ENCODE measurements at regions not wholly inside any gene's neighbourhood (a gene's known extent, or its start where the extent isn't known, plus 50 kb on each side); places are given as distances from the start of the nearest gene placed in this dataset.

GRCh38 chr13:34826432-34826831, 115.6 kb upstream of the NBEA start:
- Histone ChIP-seq H3K27ac (ENCODE audit: low read length in 2 of 2) (no peak overlapping the region), H3K9ac (ENCODE audit: low read length) (no peak overlapping the region), H4K20me1 (ENCODE audit: control insufficient read depth, insufficient read depth, low read length, poor library complexity, severe bottlenecking) (no peaks in the 10 kb centered on the region), H2AFZ (ENCODE audit: insufficient read depth, low read depth, low read length, poor library complexity, severe bottlenecking) (no peak overlapping the region), H3K4me1 (ENCODE audit: control insufficient read depth in 2 of 2, insufficient read depth in 2 of 2, low read length in 2 of 2) (no peaks in the 10 kb centered on the region), H3K36me3 (replicated peaks in 1 of 2; ENCODE audit: control extremely low read depth in 1 of 2, control insufficient read depth in 1 of 2, extremely low read depth in 1 of 2, insufficient read depth in 2 of 2, low read length in 1 of 2) (no peaks in the 10 kb centered on the region), H3K9me3 (ENCODE audit: control extremely low read depth in 1 of 3, control insufficient read depth in 2 of 3, insufficient read depth in 1 of 3, low read length in 2 of 3) (no peaks in the 10 kb centered on the region), H3K4me3 (ENCODE audit: control extremely low read depth in 1 of 5, extremely low read depth in 1 of 5, insufficient read depth in 1 of 5, low read depth in 2 of 5, low read length in 4 of 5) (no peak overlapping the region), H3K27me3 (replicated peaks in 1 of 4; ENCODE audit: control extremely low read depth in 1 of 4, control insufficient read depth in 3 of 4, insufficient read depth in 4 of 4, low read length in 3 of 4) (no peaks in the 10 kb centered on the region), H3K79me2 (ENCODE audit: control insufficient read depth, insufficient read depth, low read length) (no peaks in the 10 kb centered on the region), H3K4me2 (replicated peaks; ENCODE audit: low read depth, low read length, poor library complexity, severe bottlenecking) (no peak overlapping the region)
- ChIA-PET CTCF (no interaction called here), POLR2A (no interaction called here)
- H3K9me3 Mint-ChIP-seq (ENCODE audit: insufficient read depth): no peaks in the 10 kb centered on the region
- DNase-seq (no peak), ATAC-seq (ENCODE audit: low read depth) (no peak)
- intact Hi-C loops (cut with micrococcal nuclease): no loop called here
- no peak overlapping the region for H3K4me3 Mint-ChIP-seq
- no peak for TF ChIP-seq CTCF (IDR thresholded peaks at IDR 0.05)
- TF ChIP-seq EZH2 (IDR thresholded peaks at IDR 0.05; ENCODE audit: borderline replicate concordance, insufficient read depth, low read depth, low read length, poor library complexity, severe bottlenecking): no peak
- no peaks in the 10 kb centered on the region for H3K4me1 Mint-ChIP-seq
- no peak overlapping the region for H3K27ac Mint-ChIP-seq
- WGBS (ENCODE audit: insufficient coverage): 83% methylated on average over 1 of the region's 2 CpGs
- H3K27me3 Mint-ChIP-seq: no peaks in the 10 kb centered on the region

- Histone ChIP-seq H3K36me3 (replicated peaks in 1 of 2; ENCODE audit: control extremely low read depth in 1 of 2, control insufficient read depth in 1 of 2, extremely low read depth in 1 of 2, insufficient read depth in 2 of 2, low read length in 1 of 2) (no peaks in the 10 kb centered on the region), H3K27ac (ENCODE audit: low read length in 2 of 2) (no peak overlapping the region), H2AFZ (ENCODE audit: insufficient read depth, low read depth, low read length, poor library complexity, severe bottlenecking) (no peak overlapping the region), H3K4me1 (ENCODE audit: control insufficient read depth in 2 of 2, insufficient read depth in 2 of 2, low read length in 2 of 2) (no peaks in the 10 kb centered on the region), H3K79me2 (ENCODE audit: control insufficient read depth, insufficient read depth, low read length) (no peaks in the 10 kb centered on the region), H4K20me1 (ENCODE audit: control insufficient read depth, insufficient read depth, low read length, poor library complexity, severe bottlenecking) (no peaks in the 10 kb centered on the region), H3K27me3 (replicated peaks in 1 of 4; ENCODE audit: control extremely low read depth in 1 of 4, control insufficient read depth in 3 of 4, insufficient read depth in 4 of 4, low read length in 3 of 4) (no peaks in the 10 kb centered on the region), H3K9ac (ENCODE audit: low read length) (no peak overlapping the region), H3K4me2 (replicated peaks; ENCODE audit: low read depth, low read length, poor library complexity, severe bottlenecking) (no peak overlapping the region), H3K9me3 (ENCODE audit: control extremely low read depth in 1 of 3, control insufficient read depth in 2 of 3, insufficient read depth in 1 of 3, low read length in 2 of 3) (no peaks in the 10 kb centered on the region), H3K4me3 (ENCODE audit: control extremely low read depth in 1 of 5, extremely low read depth in 1 of 5, insufficient read depth in 1 of 5, low read depth in 2 of 5, low read length in 4 of 5) (no peak overlapping the region)
- TF ChIP-seq CTCF (IDR thresholded peaks at IDR 0.05) (no peak), EZH2 (IDR thresholded peaks at IDR 0.05; ENCODE audit: borderline replicate concordance, insufficient read depth, low read depth, low read length, poor library complexity, severe bottlenecking) (no peak)
- Mint-ChIP-seq H3K9me3 (ENCODE audit: insufficient read depth) (no peaks in the 10 kb centered on the region), H3K4me3 (no peak overlapping the region), H3K27me3 (no peaks in the 10 kb centered on the region), H3K4me1 (no peaks in the 10 kb centered on the region), H3K27ac (no peak overlapping the region)
- intact Hi-C loops (cut with micrococcal nuclease): no loop called here
- DNase-seq: no peak
- CTCF ChIA-PET: no interaction called here
- POLR2A ChIA-PET: no interaction called here
- ATAC-seq (ENCODE audit: low read depth): no peak
- 10% methylated on average over 5 of the region's 6 CpGs for WGBS (ENCODE audit: insufficient coverage)
Measured at GRCh38 chr13:34833562-34834182, 108.4 kb upstream of the NBEA start.
